Body of pancreas (tissue), 4 donors: ENCODE measurements at regions not wholly inside any gene's neighbourhood (a gene's known extent, or its start where the extent isn't known, plus 50 kb on each side); places are given as distances from the start of the nearest gene placed in this dataset.

Source experiments
- POLR2A ChIP-seq, 3 donors: fragments of 450-650 bp; IDR thresholded peaks; one replicate each; pipeline ENCODE4 v1.6.1; 2016; ENCODE audit warnings: antibody characterized with exemption in 3 of 3, mild to moderate bottlenecking in 2 of 3
- TF ChIP-seq, protein P1 (sequence below), 7 experiments: fragments of 450-650 bp in 4 of 7; fragments of 200-600 bp in 3 of 7; sonication (generic) in 3 of 7; IDR thresholded peaks; one replicate each; pipeline ENCODE4 v1.5.1; 2016 to 2019; ENCODE audit warnings: antibody characterized with exemption in 7 of 7

DNA sequence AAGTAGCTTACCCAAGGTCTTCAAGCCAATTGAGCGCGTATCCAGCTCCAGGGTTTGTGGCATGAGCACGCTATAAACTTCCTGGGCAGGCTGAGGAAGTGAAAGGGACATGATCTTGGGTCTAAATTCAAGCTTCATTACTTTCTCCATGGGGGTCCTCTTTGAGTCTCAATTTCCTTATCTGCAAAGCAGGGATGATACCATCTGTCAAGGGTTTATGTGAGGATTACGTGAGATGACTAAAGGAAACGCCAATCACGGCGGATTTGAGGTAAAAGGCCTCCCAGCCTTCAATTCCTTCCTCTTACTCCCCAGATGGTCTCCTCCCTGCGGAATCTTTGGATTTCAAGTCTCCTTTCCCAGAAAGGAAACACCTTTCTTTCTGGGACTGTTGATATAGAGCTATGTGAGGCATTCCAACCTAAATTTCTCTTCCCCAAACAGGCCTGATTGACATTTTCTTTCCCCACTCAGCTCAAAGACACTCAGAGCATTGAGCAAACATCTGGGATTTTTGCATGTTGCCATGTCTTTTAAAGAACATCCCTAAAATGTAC, 474.4 kb downstream of the INSC start:
- TF ChIP-seq, protein P1, sequence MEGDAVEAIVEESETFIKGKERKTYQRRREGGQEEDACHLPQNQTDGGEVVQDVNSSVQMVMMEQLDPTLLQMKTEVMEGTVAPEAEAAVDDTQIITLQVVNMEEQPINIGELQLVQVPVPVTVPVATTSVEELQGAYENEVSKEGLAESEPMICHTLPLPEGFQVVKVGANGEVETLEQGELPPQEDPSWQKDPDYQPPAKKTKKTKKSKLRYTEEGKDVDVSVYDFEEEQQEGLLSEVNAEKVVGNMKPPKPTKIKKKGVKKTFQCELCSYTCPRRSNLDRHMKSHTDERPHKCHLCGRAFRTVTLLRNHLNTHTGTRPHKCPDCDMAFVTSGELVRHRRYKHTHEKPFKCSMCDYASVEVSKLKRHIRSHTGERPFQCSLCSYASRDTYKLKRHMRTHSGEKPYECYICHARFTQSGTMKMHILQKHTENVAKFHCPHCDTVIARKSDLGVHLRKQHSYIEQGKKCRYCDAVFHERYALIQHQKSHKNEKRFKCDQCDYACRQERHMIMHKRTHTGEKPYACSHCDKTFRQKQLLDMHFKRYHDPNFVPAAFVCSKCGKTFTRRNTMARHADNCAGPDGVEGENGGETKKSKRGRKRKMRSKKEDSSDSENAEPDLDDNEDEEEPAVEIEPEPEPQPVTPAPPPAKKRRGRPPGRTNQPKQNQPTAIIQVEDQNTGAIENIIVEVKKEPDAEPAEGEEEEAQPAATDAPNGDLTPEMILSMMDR (IDR thresholded peaks at IDR 0.05), result no peak
- no peak for TF ChIP-seq POLR2A (IDR thresholded peaks at IDR 0.05)
